ENCODE measurements at regions not wholly inside any gene's neighbourhood (a gene's known extent, or its start where the extent isn't known, plus 50 kb on each side); places are given as distances from the start of the nearest gene placed in this dataset.

GRCh38 chr7:42527004-42527403 lies 290.0 kb upstream of the GLI3 start:
- no peak for DNase-seq (ENCODE audit: low spot score in 2 of 2)
- H3K4me3 ChIP-seq (ENCODE audit: low read depth, poor library complexity, severe bottlenecking) = no peak overlapping the region
- intact Hi-C loops (cut with DNase I; ENCODE audit: low total_unique reads) = no loop called here
- no peak for TF ChIP-seq POLR2A (IDR thresholded peaks at IDR 0.05)
- TF ChIP-seq CTCF (IDR thresholded peaks at IDR 0.05) = no peak
- 80 to 88% methylated on average over 2 of the region's 2 CpGs for WGBS, 2 donors

- 72 to 83% methylated on average over 19 of the region's 19 CpGs for WGBS, 2 donors
- TF ChIP-seq CTCF (IDR thresholded peaks at IDR 0.05) = no peak
- no peak for TF ChIP-seq POLR2A (IDR thresholded peaks at IDR 0.05)
- DNase-seq (ENCODE audit: low spot score in 2 of 2) = no peak
- intact Hi-C loops (cut with DNase I; ENCODE audit: low total_unique reads) = no loop called here
- H3K4me3 ChIP-seq (ENCODE audit: low read depth, poor library complexity, severe bottlenecking) = no peak overlapping the region
Measured at GRCh38 chr7:42522227-42522991, 285.4 kb upstream of the GLI3 start.

GRCh38 chr7:42511027-42511426 lies 274.0 kb upstream of the GLI3 start:
- DNase-seq (ENCODE audit: low spot score in 2 of 2) = no peak
- TF ChIP-seq CTCF (IDR thresholded peaks at IDR 0.05) (no peak), POLR2A (IDR thresholded peaks at IDR 0.05) (no peak)
- WGBS, 2 donors = 88 to 94% methylated on average over 2 of the region's 2 CpGs
- H3K4me3 ChIP-seq (ENCODE audit: low read depth, poor library complexity, severe bottlenecking) = no peak overlapping the region
- intact Hi-C loops (cut with DNase I; ENCODE audit: low total_unique reads) = no loop called here

DNA sequence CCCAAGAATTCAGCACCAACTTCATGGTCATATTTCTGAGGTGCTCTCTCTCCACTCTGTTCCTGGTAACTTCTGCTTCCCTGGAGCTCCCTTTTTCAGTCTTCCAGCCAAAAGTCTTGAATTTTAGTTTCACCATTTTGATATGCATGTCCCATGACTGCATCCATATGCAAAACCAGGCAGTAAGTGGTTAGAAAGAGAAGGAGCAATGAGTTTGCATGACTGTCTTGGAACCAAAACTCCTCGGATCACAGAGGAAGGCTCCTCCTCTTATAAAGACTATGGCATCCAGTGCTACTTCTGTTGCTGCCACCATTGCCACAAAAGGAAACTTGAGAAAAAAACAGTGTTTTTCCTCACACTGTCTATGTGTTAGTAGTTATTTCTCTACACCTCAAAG lies 269.1 kb upstream of the GLI3 start:
- 83 to 96% methylated on average over 1 of the region's 1 CpG for WGBS, 2 donors
- no peak overlapping the region for H3K4me3 ChIP-seq (ENCODE audit: low read depth, poor library complexity, severe bottlenecking)
- intact Hi-C loops (cut with DNase I; ENCODE audit: low total_unique reads) = no loop called here
- DNase-seq (ENCODE audit: low spot score in 2 of 2) = no peak
- TF ChIP-seq POLR2A (IDR thresholded peaks at IDR 0.05) = no peak

GRCh38 chr7:42502022-42502421 lies 265.0 kb upstream of the GLI3 start:
- TF ChIP-seq POLR2A (IDR thresholded peaks at IDR 0.05) (no peak), CTCF (IDR thresholded peaks at IDR 0.05) (no peak)
- H3K4me3 ChIP-seq (ENCODE audit: low read depth, poor library complexity, severe bottlenecking) = no peak overlapping the region
- 80 to 91% methylated on average over 1 of the region's 1 CpG for WGBS, 2 donors
- intact Hi-C loops (cut with DNase I; ENCODE audit: low total_unique reads) = no loop called here
- DNase-seq (ENCODE audit: low spot score in 2 of 2) = no peak

DNA sequence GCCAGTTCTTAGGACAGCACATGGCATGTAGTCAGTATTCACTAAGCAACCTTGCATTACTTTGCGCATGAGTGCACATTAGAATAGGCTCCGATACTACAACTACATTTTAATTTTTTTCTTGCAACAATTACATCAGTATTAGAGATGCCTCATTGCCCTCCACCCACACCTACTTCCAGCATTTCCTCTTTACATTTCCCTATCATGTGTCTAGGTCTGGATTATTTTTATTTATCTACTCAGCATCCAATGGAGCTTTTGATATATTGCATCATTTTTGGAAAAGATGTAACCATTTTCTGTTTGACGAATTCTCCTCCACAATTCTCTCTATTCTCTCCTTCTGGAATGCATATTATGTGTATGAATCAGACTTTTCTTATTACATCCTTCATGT lies 258.2 kb upstream of the GLI3 start:
- no peak for TF ChIP-seq CTCF (IDR thresholded peaks at IDR 0.05)
- no peak for TF ChIP-seq POLR2A (IDR thresholded peaks at IDR 0.05)
- no peak for DNase-seq (ENCODE audit: low spot score in 2 of 2)
- intact Hi-C loops (cut with DNase I; ENCODE audit: low total_unique reads) = no loop called here
- H3K4me3 ChIP-seq (ENCODE audit: low read depth, poor library complexity, severe bottlenecking) = no peak overlapping the region
- 54 to 58% methylated on average over 3 of the region's 3 CpGs for WGBS, 2 donors
